PC-9 (cell line): ENCODE measurements at regions not wholly inside any gene's neighbourhood (a gene's known extent, or its start where the extent isn't known, plus 50 kb on each side); places are given as distances from the start of the nearest gene placed in this dataset.

Experiments used
- BruUV-seq: library from RNA; stranded (reverse); fragments of 400-500 nt; replicated peaks from 2 replicates; lab custom pipeline; 2021; lab: Mats Ljungman, UMichigan
- CTCF ChIA-PET: fragments of 300-600 bp; sonication (Branson Sonifier 250); formaldehyde crosslinking; loops from one replicate; lab custom pipeline; 2022; ENCODE audit warnings: antibody characterized with exemption; lab: Charles Lee
- POLR2A ChIA-PET: fragments of 300-600 bp; sonication (Branson Sonifier 250); formaldehyde crosslinking; loops from one replicate; lab custom pipeline; 2022; ENCODE audit warnings: antibody characterized with exemption; ENCODE audit not compliant: unreplicated experiment; lab: Charles Lee
- DNase-seq, 2 experiments: peaks; one replicate each; pipeline versions ENCODE4 v3.0.0 to v3.0.0-alpha.2; 2015 to 2022; ENCODE audit warnings: mixed read lengths in 1 of 2
- H2AFZ ChIP-seq: fragments of 200-600 bp; sonication (generic); 2 replicates; pipeline ENCODE4 v1.8.1; 2017; ENCODE audit warnings: antibody characterized with exemption
- H3F3A ChIP-seq: fragments of 200-600 bp; sonication (generic); 2 replicates; pipeline ENCODE4 v1.8.1; 2017; ENCODE audit warnings: antibody characterized with exemption, mild to moderate bottlenecking, low read depth; ENCODE audit not compliant: insufficient read depth
- H3K27ac ChIP-seq: fragments of 200-600 bp; sonication (generic); 2 replicates; pipeline ENCODE4 v1.6.1; 2016; ENCODE audit warnings: mixed run types
- H3K27me3 ChIP-seq: fragments of 200-600 bp; sonication (generic); 2 replicates; pipeline ENCODE4 v1.6.1; 2016; ENCODE audit warnings: low read depth, mixed run types; ENCODE audit not compliant: insufficient read depth
- H3K36me3 ChIP-seq: fragments of 200-600 bp; sonication (generic); 2 replicates; pipeline ENCODE4 v1.6.1; 2016; ENCODE audit warnings: low read depth, mixed run types
- H3K4me1 ChIP-seq: fragments of 200-600 bp; sonication (generic); replicated peaks from 2 replicates; pipeline ENCODE4 v1.6.1; 2016; ENCODE audit warnings: mixed run types; ENCODE audit not compliant: insufficient read depth
- H3K4me2 ChIP-seq: fragments of 200-600 bp; sonication (generic); 2 replicates; pipeline ENCODE4 v1.6.1; 2017; ENCODE audit warnings: mixed run types
- H3K4me3 ChIP-seq: fragments of 200-600 bp; sonication (generic); 2 replicates; pipeline ENCODE4 v1.6.1; 2016; ENCODE audit warnings: mixed run types
- H3K79me2 ChIP-seq: fragments of 200-600 bp; sonication (generic); 2 replicates; pipeline ENCODE4 v1.6.1; 2017; ENCODE audit warnings: low read depth, mixed run types
- H3K9me2 ChIP-seq: fragments of 200-600 bp; sonication (generic); 2 replicates; pipeline ENCODE4 v1.8.1; 2017; ENCODE audit warnings: mild to moderate bottlenecking; ENCODE audit not compliant: insufficient read depth
- H3K9me3 ChIP-seq: fragments of 200-600 bp; sonication (generic); 2 replicates; pipeline ENCODE4 v1.8.1; 2016; ENCODE audit warnings: low read depth; ENCODE audit not compliant: insufficient read depth
- H4K20me1 ChIP-seq: fragments of 200-600 bp; sonication (generic); 2 replicates; pipeline ENCODE4 v1.8.1; 2017; ENCODE audit not compliant: insufficient read depth
- CTCF ChIP-seq: fragments of 200-600 bp; sonication (generic); conservative IDR thresholded peaks from 2 replicates; pipeline ENCODE4 v1.6.1; 2017; ENCODE audit warnings: mixed run types, antibody characterized with exemption, mild to moderate bottlenecking, moderate library complexity
- EZH2 ChIP-seq: fragments of 200-600 bp; sonication (generic); IDR thresholded peaks from 2 replicates; pipeline ENCODE4 v1.8.0; 2017; ENCODE audit warnings: antibody characterized with exemption, low read depth
- intact Hi-C: fragments of 100-400 bp; cut with micrococcal nuclease; formaldehyde crosslinking; loops from one replicate; pipeline ENCODE4 v1.10.0; 2022; ENCODE audit not compliant: unreplicated experiment

GRCh38 chr14:42517806-42518500, 911.3 kb downstream of the LRFN5 start:
- no peaks in the 10 kb centered on the region for H3K27me3 ChIP-seq
- CTCF ChIA-PET, result no interaction called here
- H3K4me2 ChIP-seq, result no peak overlapping the region
- H4K20me1 ChIP-seq, result no peaks in the 10 kb centered on the region
- intact Hi-C loops, result no loop called here
- BruUV-seq, result no TSS peak
- no peak overlapping the region for H3K4me3 ChIP-seq
- H2AFZ ChIP-seq, result no peak overlapping the region
- no peaks in the 10 kb centered on the region for H3K4me1 ChIP-seq
- H3K9me2 ChIP-seq, result no peaks in the 10 kb centered on the region; the same call in 1 of the 2 replicates
- no peaks in the 10 kb centered on the region for H3K36me3 ChIP-seq
- no peak for DNase-seq
- no peak for TF ChIP-seq EZH2
- TF ChIP-seq CTCF, result no peak
- no peaks in the 10 kb centered on the region for H3F3A ChIP-seq
- H3K9me3 ChIP-seq, result no peaks in the 10 kb centered on the region
- H3K27ac ChIP-seq, result no peak overlapping the region
- POLR2A ChIA-PET, result no interaction called here
- no peaks in the 10 kb centered on the region for H3K79me2 ChIP-seq

GRCh38 chr14:42513837-42514236, 907.2 kb downstream of the LRFN5 start:
- H3K27me3 ChIP-seq, result no peaks in the 10 kb centered on the region
- intact Hi-C loops, result no loop called here
- no TSS peak for BruUV-seq
- TF ChIP-seq CTCF (no peak), EZH2 (no peak)
- POLR2A ChIA-PET, result no interaction called here
- no peaks in the 10 kb centered on the region for H3K9me3 ChIP-seq
- H3K79me2 ChIP-seq, result no peaks in the 10 kb centered on the region
- no peaks in the 10 kb centered on the region for H4K20me1 ChIP-seq
- no peaks in the 10 kb centered on the region for H3F3A ChIP-seq
- no peak overlapping the region for H2AFZ ChIP-seq
- no peaks in the 10 kb centered on the region; the same call in 1 of the 2 replicates for H3K9me2 ChIP-seq
- H3K27ac ChIP-seq, result no peak overlapping the region
- no peak for DNase-seq
- no peak overlapping the region for H3K4me3 ChIP-seq
- no peaks in the 10 kb centered on the region for H3K4me1 ChIP-seq
- H3K4me2 ChIP-seq, result no peak overlapping the region
- H3K36me3 ChIP-seq, result no peaks in the 10 kb centered on the region
- CTCF ChIA-PET, result no interaction called here

GRCh38 chr14:42510071-42510470, 903.4 kb downstream of the LRFN5 start:
- intact Hi-C loops, result no loop called here
- H4K20me1 ChIP-seq, result no peaks in the 10 kb centered on the region
- POLR2A ChIA-PET, result no interaction called here

More at GRCh38 chr14:42510071-42510470, 903.4 kb downstream of the LRFN5 start:
- no peak for DNase-seq
- no TSS peak for BruUV-seq
- no peaks in the 10 kb centered on the region for H3F3A ChIP-seq
- no peaks in the 10 kb centered on the region for H3K27me3 ChIP-seq
- no peak for TF ChIP-seq EZH2
- TF ChIP-seq CTCF, result no peak
- H3K36me3 ChIP-seq, result no peaks in the 10 kb centered on the region
- no peak overlapping the region for H3K4me3 ChIP-seq
- CTCF ChIA-PET, result interaction anchor here (0.6 kb wide), 1 partner anchor 625 kb away, joined by 4 read pairs; no protein-coding TSS in a partner anchor
- no peaks in the 10 kb centered on the region; the same call in 1 of the 2 replicates for H3K9me2 ChIP-seq
- H3K4me1 ChIP-seq, result no peaks in the 10 kb centered on the region
- H3K27ac ChIP-seq, result no peak overlapping the region
- H3K9me3 ChIP-seq, result no peaks in the 10 kb centered on the region
- no peak overlapping the region for H3K4me2 ChIP-seq
- no peaks in the 10 kb centered on the region for H3K79me2 ChIP-seq
- no peak overlapping the region for H2AFZ ChIP-seq
